ENCODE measurements at regions not wholly inside any gene's neighbourhood (a gene's known extent, or its start where the extent isn't known, plus 50 kb on each side); places are given as distances from the start of the nearest gene placed in this dataset.
"Not testable (repeated sequence)": the region's sequence is repeated elsewhere in the genome, so short reads cannot be mapped to it uniquely, and the experiment has no call there.

DNA sequence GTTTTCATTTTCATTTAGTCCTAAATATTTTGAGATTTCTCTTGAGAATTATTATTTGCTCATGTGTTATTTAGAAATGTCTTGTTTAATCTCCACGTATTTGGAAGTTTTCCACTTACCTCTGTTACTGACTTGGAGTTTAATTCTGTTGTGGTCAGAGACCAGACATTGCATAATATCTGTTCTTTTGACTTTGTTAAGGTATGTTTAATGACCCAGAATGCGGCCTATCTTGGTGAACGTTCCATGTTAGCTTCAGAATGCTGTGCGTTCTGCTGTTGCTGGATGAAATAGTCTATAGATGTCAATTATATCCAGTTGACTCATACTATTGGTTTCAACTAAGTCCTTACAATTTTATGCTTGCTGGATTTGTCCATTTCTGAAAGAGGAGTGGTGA lies 325.3 kb upstream of the TARS1 start:
- no peak for DNase-seq (ENCODE audit: low read depth)

DNA sequence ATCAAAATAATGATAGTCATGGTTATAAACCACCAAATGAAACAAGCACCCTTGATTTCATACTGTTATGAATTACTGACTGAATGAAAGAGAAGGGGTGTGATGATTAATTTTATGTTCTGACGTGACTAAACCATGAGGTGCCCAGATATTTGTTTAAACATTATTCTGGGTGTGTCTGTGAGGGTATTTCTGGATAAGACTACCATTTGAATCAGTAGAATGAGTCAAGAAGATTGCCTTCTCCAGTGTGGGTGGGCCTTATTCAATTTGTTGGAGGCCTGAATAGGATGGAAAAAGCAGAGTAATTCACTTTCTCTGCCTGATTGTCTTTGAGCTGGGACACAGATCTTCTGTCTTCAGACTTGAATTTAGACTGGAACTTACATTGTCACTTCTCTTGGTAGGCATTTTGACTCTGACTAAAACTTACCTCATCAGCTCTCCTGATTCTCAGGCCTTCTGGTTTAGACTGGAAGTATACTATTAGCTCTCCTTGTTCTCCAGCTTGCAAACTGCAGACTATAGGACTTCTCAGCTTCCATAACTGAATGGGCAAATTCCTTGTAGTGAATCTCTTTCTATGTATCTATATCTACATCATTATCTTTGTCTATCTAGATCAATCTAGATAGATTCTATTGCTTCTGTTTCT lies 321.9 kb upstream of the TARS1 start:
- Histone ChIP-seq H3K27me3 (ENCODE audit: control insufficient read depth, insufficient read depth, low read length) (no peaks in the 10 kb centered on the region), H3K36me3 (ENCODE audit: control insufficient read depth, insufficient read depth, low read length) (no peaks in the 10 kb centered on the region), H3K4me3 (ENCODE audit: low read depth, low read length) (no peak overlapping the region)
- DNase-seq (ENCODE audit: low read depth), result no peak
- TF ChIP-seq, protein P1, sequence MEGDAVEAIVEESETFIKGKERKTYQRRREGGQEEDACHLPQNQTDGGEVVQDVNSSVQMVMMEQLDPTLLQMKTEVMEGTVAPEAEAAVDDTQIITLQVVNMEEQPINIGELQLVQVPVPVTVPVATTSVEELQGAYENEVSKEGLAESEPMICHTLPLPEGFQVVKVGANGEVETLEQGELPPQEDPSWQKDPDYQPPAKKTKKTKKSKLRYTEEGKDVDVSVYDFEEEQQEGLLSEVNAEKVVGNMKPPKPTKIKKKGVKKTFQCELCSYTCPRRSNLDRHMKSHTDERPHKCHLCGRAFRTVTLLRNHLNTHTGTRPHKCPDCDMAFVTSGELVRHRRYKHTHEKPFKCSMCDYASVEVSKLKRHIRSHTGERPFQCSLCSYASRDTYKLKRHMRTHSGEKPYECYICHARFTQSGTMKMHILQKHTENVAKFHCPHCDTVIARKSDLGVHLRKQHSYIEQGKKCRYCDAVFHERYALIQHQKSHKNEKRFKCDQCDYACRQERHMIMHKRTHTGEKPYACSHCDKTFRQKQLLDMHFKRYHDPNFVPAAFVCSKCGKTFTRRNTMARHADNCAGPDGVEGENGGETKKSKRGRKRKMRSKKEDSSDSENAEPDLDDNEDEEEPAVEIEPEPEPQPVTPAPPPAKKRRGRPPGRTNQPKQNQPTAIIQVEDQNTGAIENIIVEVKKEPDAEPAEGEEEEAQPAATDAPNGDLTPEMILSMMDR (IDR thresholded peaks at IDR 0.05; ENCODE audit: insufficient read depth, low read length, poor library complexity, severe bottlenecking), result no peak

More for the DNA sequence above, 325.3 kb upstream of the TARS1 start:
- Histone ChIP-seq H3K36me3 (ENCODE audit: control insufficient read depth, insufficient read depth, low read length) (no peaks in the 10 kb centered on the region), H3K27me3 (ENCODE audit: control insufficient read depth, insufficient read depth, low read length) (no peaks in the 10 kb centered on the region), H3K4me3 (ENCODE audit: low read depth, low read length) (no peak overlapping the region)
- TF ChIP-seq, protein P1 (IDR thresholded peaks at IDR 0.05; ENCODE audit: insufficient read depth, low read length, poor library complexity, severe bottlenecking), result no peak

- no peaks in the 10 kb centered on the region for H3K27me3 ChIP-seq (ENCODE audit: control insufficient read depth, insufficient read depth, low read length)
- DNase-seq (ENCODE audit: low read depth), result no peak
- no peaks in the 10 kb centered on the region for H3K36me3 ChIP-seq (ENCODE audit: control insufficient read depth, insufficient read depth, low read length)
- no peak overlapping the region for H3K4me3 ChIP-seq (ENCODE audit: low read depth, low read length)
- TF ChIP-seq, protein P1 (IDR thresholded peaks at IDR 0.05; ENCODE audit: insufficient read depth, low read length, poor library complexity, severe bottlenecking), result no peak
Observed at GRCh38 chr5:33120671-33121070, 320.1 kb upstream of the TARS1 start.

- Histone ChIP-seq H3K27me3 (ENCODE audit: control insufficient read depth, insufficient read depth, low read length) (no peaks in the 10 kb centered on the region), H3K4me3 (ENCODE audit: low read depth, low read length) (no peak overlapping the region), H3K36me3 (ENCODE audit: control insufficient read depth, insufficient read depth, low read length) (no peaks in the 10 kb centered on the region)
- TF ChIP-seq, protein P1 (IDR thresholded peaks at IDR 0.05; ENCODE audit: insufficient read depth, low read length, poor library complexity, severe bottlenecking), result no peak
- no peak for DNase-seq (ENCODE audit: low read depth)
Observed at GRCh38 chr5:33129309-33129708, 311.5 kb upstream of the TARS1 start.

GRCh38 chr5:33136785-33137184 lies 304.0 kb upstream of the TARS1 start:
- Histone ChIP-seq H3K4me3 (ENCODE audit: low read depth, low read length) (no peak overlapping the region), H3K36me3 (ENCODE audit: control insufficient read depth, insufficient read depth, low read length) (no peaks in the 10 kb centered on the region), H3K27me3 (ENCODE audit: control insufficient read depth, insufficient read depth, low read length) (no peaks in the 10 kb centered on the region)
- TF ChIP-seq, protein P1 (IDR thresholded peaks at IDR 0.05; ENCODE audit: insufficient read depth, low read length, poor library complexity, severe bottlenecking), result no peak
- DNase-seq (ENCODE audit: low read depth), result no peak

- H3K4me3 ChIP-seq (ENCODE audit: low read depth, low read length); DNase-seq (ENCODE audit: low read depth); H3K36me3 ChIP-seq (ENCODE audit: control insufficient read depth, insufficient read depth, low read length); H3K27me3 ChIP-seq (ENCODE audit: control insufficient read depth, insufficient read depth, low read length): not testable (repeated sequence)
Observed at GRCh38 chr5:33138145-33138544, 302.6 kb upstream of the TARS1 start.

Data from kidney epithelial cell (primary cell).